T-helper 2 cell (primary cell): ENCODE measurements at regions not wholly inside any gene's neighbourhood (a gene's known extent, or its start where the extent isn't known, plus 50 kb on each side); places are given as distances from the start of the nearest gene placed in this dataset.
"Not testable (repeated sequence)": the region's sequence is repeated elsewhere in the genome, so short reads cannot be mapped to it uniquely, and the experiment has no call there.

Experiments used
- DNase-seq, 5 experiments: peaks; one replicate each; pipeline versions ENCODE4 v3.0.0 to v3.0.0-alpha.2; 2012 to 2022

DNA sequence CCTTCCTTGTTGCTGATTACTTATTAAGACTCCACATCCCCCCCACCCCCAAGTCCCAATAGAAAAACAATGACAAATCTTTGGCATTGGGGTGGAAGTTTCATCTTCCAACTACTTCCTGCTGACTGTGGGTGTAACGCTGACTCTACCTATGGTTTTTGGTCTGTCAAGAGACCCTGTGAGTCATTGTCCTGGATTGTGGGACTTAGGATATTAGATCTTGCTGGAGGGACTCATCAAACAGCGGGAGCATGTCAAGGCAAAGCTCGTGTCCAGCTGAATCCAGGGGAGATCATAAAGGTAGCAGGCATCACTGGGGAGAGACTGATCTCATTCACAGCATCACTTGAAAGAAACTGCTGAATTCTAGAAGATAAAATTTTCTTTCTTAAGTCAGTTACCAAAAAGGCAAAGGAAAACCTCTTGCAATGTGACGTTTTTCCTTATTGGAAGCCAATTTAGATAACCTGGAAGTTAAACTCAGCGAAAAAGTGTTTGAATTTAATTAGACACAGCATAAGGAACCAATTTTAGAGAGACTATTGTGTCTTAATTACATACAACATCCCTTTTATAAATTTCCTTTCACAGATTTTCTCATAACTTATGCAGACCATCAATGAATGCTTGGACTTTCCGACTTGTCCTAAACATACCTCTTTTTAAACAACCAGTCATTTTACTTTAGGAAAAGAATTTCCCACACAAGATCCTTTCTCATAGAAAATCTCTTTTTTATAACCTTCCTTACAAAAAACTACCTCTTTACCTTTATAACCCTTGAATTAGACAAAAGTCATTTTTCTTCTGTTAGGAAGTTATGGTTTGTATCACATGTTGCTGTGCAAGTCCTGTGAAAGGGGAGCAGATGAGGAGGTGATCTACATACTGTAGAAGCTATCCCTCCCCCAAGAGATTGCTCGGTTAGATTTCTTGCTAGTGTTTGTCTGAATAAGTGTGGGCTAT lies 94.6 kb upstream of the SCAF11 start:
- no peak for DNase-seq

DNA sequence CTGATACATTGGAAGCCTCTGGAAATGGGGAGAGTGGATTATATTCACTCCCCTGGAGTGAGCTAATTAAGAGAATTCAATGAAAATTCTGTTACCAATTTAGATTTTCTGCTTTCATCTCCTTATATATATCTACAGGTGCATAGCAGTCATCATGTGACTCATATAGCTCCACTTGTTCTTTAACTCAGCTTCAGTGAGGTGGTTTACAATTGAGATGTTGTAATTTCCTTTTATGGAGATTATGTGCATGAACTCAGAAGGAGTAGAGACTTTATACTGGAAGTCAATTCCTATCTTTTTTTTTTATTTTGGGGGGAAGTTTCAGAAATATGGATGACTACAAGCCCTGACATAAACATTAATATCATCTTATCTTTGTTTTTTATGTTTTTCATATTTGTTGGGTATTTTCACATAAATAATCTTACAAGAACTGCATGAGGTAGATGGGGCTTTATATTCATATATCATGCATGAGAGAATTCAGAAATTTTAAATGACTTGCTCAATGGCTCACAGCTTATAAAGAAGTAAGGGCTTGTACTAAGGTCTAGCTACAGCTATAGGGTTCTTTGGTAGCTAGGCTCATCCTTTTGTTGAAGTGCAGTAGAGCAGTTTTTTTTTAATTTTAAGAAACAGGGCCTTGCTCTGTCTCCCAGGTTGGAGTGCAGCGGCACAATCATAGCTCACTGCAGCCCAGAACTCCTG lies 92.3 kb upstream of the SCAF11 start:
- DNase-seq: no peak

DNA sequence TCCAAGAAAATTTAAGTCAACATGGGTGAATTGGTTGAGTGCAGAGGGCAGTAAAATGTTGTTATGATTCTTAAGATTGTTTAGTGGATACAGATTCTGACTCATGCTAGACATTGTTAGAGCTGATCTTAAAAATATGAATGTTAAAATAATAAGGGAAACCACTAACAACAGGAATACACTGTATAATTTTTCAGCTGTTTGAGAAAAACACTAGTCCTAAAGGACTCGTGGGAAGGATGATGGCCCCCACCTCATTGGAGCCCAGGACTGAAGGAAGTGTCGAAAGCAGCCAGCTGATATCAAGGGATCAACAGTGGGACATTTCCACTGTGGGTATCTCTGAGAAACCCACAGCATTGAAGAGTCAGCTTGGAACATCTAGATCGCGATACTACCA lies 82.9 kb upstream of the SCAF11 start:
- no peak for DNase-seq

DNA sequence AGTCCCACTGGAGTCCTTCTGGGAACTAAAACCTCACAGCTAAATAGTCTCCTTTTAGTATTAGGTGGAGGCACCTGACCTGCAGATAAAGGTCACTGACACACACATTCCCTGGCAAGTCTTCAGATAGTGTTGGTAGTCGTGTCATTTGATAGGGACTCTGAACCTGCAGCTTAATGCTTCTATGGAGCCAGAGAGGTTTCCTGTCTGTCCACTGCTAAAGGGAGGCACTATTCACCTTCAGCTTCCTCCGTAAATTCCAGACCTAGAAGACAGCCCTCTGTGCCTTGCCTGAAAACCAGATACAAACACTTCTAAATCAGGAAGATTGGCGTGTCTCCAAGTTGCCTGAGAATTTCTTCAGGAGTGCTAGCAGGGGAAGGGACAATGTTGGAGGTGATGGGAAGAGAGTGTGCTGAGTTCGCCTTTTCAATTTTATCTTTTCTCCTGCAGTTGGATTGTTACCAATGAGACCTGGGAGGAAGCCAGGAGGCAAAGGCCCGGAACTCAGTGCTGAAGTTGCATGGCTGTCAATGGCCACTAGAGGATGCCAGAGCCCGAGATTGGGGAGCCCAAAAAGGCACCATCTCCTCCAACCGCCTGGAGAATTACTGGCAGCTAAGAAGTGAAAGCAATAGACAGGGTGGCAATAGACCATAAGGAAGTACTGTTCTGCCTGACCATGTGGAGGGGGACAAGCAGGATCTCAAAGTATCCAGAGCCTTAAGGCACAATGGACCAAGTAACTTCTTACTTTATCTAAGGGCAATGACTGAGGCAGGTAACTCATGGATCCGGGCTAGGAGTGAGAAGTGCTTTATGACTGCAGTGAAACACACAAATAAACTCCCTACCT lies 81.6 kb upstream of the SCAF11 start:
- peak in 4 of 5 experiments; percentile 25 to 72 (median 44) for DNase-seq

- DNase-seq: peak in 1 of 5 experiments; percentile 22
These were observed 81.0 kb upstream of the SCAF11 start for GRCh38 chr12:46071335-46071734.

- no peak for DNase-seq
These were observed 76.7 kb upstream of the SCAF11 start for GRCh38 chr12:46067094-46067493.

DNA sequence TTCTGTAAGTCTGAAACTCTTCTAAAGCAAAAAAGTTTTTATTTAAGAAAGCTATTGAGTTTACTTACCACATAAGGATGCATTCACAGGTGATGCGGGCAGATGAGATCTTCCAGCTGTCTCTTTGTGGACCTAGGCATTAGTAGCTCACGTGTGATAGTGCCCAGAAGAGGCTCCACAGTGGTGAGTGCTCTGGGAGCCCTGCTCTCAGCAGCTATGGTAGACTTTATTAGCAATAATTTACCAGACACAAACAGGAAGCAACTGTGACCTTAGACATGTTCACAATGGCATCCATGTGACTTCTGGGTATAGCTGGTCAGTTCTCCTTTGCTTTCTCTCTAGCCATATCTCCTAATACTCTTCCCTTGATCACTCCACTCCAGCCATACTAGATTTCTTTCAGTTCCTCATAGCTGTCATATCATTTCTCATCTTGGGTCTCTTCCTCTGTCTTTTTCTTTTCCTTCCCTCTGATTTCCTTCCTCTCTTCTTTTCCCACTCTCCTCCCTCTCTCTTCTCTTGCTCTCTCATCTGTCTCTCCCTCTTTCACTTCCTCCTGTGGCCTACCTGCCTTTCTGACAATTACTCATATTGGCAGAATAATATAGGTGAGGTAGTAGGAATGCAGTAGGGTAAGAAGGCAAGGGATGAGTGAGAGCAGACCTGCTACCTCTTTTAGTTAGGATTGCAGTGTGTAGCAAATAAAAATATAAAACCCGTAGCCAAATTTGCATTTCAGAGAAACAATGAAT lies 75.2 kb upstream of the SCAF11 start:
- DNase-seq: no peak

DNA sequence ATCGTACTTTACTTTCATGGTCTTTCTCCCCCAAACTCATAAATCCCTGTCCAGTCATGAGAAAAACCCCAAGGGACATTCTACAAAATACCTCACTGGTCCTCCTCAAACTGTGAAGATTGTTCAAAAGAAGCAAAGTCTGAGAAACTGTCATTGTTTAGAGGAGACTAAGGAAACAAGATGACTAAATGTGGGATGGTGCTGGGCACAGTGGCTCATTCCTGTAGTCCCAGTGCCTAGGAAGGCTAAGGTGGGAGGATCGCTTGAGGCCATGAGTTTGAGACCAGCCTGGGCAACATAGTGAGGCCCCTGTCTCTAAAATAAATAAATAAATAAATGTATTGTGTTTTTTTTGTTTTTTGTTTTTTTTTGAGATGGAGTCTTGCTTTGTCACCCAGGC lies 74.2 kb upstream of the SCAF11 start:
- DNase-seq: no peak

DNA sequence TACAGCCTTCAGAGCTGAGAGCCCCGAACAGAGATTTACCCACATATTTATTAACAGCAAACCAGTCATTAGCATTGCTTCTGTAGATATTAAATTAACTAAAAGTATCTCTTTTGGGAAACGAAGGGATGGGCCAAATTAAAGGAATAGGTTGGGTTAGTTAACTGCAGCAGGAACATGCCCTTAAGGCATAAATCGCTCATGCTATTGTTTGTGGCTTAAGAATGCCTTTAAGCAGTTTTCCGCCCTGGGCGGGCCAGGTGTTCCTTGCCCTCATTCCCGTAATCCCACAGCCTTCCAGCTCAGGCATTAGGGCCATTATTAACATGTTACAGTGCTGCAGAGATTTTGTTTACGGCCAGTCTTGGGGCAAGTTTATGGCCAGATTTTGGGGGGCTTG lies 68.3 kb upstream of the SCAF11 start:
- not testable (repeated sequence) for DNase-seq

DNA sequence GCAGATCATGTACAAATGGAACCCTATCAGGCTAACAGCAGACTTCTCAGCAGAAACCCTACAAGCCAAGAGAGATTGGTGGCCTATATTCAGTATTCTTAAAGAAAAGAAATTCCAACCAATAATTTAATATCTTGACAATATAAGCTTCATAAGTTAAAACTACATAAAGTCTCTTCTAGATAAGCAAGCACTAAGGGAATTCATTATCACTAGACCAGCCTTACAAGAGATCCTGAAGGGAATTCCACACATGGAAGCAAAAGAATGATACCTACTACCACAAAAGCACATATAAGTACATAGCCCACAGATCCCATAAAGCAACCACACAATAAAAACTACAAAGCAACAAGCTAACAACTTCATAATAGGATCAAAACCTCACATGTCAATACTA lies 60.4 kb upstream of the SCAF11 start:
- no peak for DNase-seq

- DNase-seq: peak in 1 of 5 experiments; percentile 4
These were observed 59.3 kb upstream of the SCAF11 start for GRCh38 chr12:46049665-46050064.

- no peak for DNase-seq
These were observed 56.1 kb upstream of the SCAF11 start for GRCh38 chr12:46046436-46046835.

DNA sequence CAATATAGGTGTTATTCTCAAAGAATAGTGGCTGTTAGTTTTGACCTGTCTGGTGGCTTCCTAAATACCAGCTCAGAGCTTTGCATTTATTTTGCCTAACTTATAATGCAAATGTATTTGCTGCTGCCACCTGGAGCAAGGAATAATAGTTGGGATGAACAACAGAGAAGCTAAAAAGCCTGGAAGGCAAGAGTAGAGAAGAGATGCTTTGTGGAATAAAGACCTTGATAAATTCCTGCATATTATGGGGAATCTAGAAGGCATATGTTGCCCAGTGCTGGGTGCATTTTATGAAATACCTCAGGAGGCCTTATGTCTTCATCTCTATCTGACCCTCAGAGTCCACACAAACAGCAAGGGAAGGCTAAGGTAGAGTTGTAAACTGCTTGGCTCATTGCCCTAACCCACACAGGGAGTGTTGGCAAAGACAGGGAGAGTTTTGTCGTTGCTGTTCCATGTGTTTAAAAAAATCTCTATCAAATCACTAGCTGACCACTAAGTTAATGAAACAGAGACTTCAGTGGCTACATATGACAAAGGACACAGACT lies 53.7 kb upstream of the SCAF11 start:
- DNase-seq: no peak
